ENCODE measurements at regions not wholly inside any gene's neighbourhood (a gene's known extent, or its start where the extent isn't known, plus 50 kb on each side); places are given as distances from the start of the nearest gene placed in this dataset.

DNA sequence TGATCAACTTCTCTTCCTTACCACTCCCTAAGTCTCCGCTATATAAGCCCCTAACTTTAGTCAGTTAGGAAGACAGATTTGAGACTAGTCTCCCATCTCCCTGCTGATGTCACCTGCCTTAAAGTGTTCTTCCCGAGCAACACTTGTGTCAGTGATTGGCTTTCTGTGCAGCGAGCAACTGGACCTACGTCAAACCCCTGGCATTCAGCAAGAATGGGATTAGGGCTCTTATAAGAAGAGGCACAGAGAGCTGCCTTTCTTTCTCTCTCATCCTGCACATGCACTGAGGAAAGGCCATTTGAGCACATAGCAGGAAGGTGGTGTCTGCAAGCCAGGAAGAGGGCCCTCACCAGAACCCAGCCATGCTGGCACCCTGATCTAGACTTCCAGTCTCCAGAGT, 116.6 kb upstream of the THY1 start:
- DNase-seq = no peak
- Mint-ChIP-seq H3K36me3 (ENCODE audit: low read depth) (no peaks in the 10 kb centered on the region), H3K4me1 (ENCODE audit: low read depth) (no peaks in the 10 kb centered on the region), H3K4me3 (no peak overlapping the region), H3K9me3 (no peaks in the 10 kb centered on the region), H3K27me3 (ENCODE audit: low read depth) (peaks cover 4% of the 10 kb centered on the region), H3K27ac (no peak overlapping the region)
- intact Hi-C loops (cut with micrococcal nuclease) = no loop called here
- CTCF ChIA-PET = no interaction called here

DNA sequence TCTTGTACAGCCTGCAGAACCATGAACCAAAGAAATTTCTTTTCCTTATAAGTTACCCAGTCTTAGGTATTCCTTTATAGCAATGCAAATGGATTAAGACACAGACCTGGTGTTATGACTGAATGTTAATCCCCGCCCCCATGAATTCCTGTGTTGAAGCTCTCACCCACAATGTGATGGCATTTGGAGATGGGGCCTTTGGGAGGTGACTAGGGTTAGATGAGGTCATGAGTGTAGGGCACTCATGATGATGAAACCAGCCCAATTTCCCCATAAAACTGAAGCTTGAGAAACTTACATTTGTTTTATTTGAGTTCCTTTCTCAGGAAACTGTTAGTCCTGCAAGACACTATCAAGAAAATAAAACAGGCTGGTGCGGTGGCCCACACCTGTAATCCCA, 115.8 kb upstream of the THY1 start:
- CTCF ChIA-PET = interaction anchor here (1.7 kb wide), 1 partner anchor 58 kb away, joined by 4 read pairs; no protein-coding TSS in a partner anchor
- H3K27ac Mint-ChIP-seq = no peak overlapping the region
- no peaks in the 10 kb centered on the region for H3K36me3 Mint-ChIP-seq (ENCODE audit: low read depth)
- no peak overlapping the region for H3K4me3 Mint-ChIP-seq
- intact Hi-C loops (cut with micrococcal nuclease) = no loop called here
- DNase-seq = no peak
- H3K4me1 Mint-ChIP-seq (ENCODE audit: low read depth) = no peaks in the 10 kb centered on the region
- no peaks in the 10 kb centered on the region for H3K9me3 Mint-ChIP-seq
- H3K27me3 Mint-ChIP-seq (ENCODE audit: low read depth) = peaks cover 4% of the 10 kb centered on the region

DNA sequence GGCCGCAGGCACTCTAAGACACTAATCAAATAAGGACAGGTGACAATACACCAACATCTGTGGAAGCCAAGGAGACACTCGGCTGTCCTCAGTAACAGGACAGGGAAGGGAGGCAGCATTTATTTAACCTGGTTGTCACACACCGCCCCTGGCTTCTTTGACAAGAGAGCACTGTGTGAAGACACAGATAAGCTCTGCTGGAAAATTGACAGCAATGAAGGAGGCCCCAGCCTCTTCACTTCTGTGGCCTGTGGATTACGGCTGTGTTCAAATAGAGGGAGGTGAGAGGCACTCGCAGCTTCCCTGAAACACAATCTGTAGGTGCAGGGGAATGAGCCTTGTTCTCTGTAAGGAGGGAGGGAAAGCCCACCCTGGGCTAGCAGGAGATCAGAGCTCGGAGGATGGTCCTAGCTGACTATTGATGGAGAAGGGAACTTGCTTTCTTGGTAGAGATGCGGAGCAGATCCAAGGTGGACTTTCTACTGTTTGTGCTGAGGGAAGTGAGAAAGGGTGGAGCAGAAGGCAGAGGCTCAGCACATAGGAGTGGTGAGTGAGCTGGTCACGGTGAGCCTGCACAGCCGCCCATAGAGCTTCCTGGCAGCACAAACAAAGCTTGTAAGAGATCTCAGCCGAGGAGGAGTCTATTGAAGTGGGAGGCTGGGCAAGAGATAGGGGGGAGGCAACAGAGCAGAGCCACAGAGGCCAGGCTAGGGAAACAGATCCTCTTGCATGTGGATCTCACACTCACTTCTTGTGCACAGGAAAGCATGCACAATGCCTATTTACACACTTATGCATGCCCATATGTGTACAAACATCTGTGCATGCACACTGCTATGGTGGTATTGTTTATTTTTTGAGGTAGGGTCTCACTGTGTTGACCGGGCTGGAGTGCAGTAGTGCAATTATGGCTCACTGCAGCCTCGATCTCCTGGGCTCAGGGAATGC, 114.6 kb upstream of the THY1 start:
- CTCF ChIA-PET = interaction anchor here (0.9 to 1.7 kb wide), 4 partner anchors 28 to 80 kb away, joined by 3 to 4 read pairs (median 3); no protein-coding TSS in a partner anchor
- H3K36me3 Mint-ChIP-seq (ENCODE audit: low read depth) = no peaks in the 10 kb centered on the region
- peaks cover 6% of the 10 kb centered on the region for H3K27me3 Mint-ChIP-seq (ENCODE audit: low read depth)
- no peaks in the 10 kb centered on the region for H3K9me3 Mint-ChIP-seq
- H3K4me1 Mint-ChIP-seq (ENCODE audit: low read depth) = no peaks in the 10 kb centered on the region
- no peak overlapping the region for H3K27ac Mint-ChIP-seq
- intact Hi-C loops (cut with micrococcal nuclease) = no loop called here
- H3K4me3 Mint-ChIP-seq = no peak overlapping the region
- DNase-seq = no peak

DNA sequence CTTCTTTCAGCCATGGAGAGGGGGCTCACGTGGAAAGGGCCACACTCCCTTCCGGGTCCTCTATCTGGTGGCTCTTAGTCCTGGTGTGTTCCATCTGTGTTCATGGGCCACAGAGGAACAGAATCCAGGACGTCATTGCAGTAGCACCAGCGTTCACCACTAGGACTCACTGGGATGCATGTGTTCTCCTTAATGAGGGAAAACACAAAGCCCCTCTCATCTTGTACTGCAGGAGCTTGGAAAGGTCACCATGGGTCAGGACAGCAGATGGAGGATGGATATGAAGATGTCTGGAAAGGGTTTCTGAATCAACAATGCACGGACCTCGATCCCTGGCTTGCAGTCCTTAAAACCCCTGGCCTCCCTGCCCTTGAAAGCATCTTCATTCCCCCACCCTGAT, 113.8 kb upstream of the THY1 start:
- Mint-ChIP-seq H3K27me3 (ENCODE audit: low read depth) (peaks cover 6% of the 10 kb centered on the region), H3K4me1 (ENCODE audit: low read depth) (no peaks in the 10 kb centered on the region), H3K36me3 (ENCODE audit: low read depth) (no peaks in the 10 kb centered on the region), H3K9me3 (no peaks in the 10 kb centered on the region), H3K4me3 (no peak overlapping the region), H3K27ac (no peak overlapping the region)
- no peak for DNase-seq
- CTCF ChIA-PET = interaction anchor here (0.8 to 1.3 kb wide), 4 partner anchors 27 to 81 kb away, joined by 3 read pairs; no protein-coding TSS in a partner anchor
- intact Hi-C loops (cut with micrococcal nuclease) = no loop called here

DNA sequence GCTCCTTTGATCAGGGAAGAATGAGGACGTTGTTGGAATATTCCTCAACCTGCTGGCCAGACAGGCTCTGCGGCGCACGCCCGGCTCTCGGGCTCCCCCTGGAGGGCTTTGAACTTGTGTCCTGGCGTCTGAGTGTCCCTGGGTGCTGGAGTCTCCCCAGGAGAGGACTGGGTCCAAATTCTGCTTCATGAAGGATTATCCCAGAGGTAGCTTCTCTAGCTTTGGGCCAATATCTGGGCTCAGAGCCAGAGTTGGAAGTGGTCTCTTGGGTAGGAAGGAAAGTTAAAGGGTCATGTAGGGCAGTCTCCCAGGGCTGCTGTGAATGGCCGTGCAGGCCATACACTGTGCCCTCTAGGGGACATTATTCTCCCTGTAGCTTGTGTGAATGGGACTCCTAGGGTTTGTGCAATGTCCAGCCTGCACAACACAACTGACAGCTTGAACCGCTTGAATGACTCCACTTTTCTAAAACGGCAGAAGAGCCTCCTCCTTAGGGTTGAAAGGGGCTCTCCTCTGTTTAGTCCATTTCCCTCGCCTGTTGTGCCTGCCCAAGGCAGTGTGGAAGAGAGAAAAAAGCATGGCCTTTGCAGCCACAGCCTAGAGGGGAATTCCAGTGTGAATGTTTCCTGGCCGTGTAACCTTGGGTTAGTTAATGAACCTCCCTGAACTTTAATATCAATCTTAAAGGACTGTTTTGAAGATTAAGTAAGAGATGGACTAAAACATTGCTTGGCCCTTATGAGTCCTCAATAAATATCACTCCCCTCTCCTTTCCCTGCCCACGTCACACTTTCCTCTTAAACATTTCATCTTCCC, 111.2 kb upstream of the THY1 start:
- H3K27me3 Mint-ChIP-seq (ENCODE audit: low read depth) = peaks cover 4% of the 10 kb centered on the region
- no peak overlapping the region for H3K27ac Mint-ChIP-seq
- no peak overlapping the region for H3K4me3 Mint-ChIP-seq
- intact Hi-C loops (cut with micrococcal nuclease) = loop anchor here (1.0 kb wide), 2 partner anchors 53 to 178 kb away; no protein-coding TSS in a partner anchor
- no peaks in the 10 kb centered on the region for H3K36me3 Mint-ChIP-seq (ENCODE audit: low read depth)
- CTCF ChIA-PET = interaction anchor here (0.6 to 2.5 kb wide), 12 partner anchors 9 to 178 kb away, joined by 3 to 9 read pairs (median 4); no protein-coding TSS in a partner anchor
- no peaks in the 10 kb centered on the region for H3K9me3 Mint-ChIP-seq
- no peaks in the 10 kb centered on the region for H3K4me1 Mint-ChIP-seq (ENCODE audit: low read depth)
- DNase-seq = peak; percentile 76

DNA sequence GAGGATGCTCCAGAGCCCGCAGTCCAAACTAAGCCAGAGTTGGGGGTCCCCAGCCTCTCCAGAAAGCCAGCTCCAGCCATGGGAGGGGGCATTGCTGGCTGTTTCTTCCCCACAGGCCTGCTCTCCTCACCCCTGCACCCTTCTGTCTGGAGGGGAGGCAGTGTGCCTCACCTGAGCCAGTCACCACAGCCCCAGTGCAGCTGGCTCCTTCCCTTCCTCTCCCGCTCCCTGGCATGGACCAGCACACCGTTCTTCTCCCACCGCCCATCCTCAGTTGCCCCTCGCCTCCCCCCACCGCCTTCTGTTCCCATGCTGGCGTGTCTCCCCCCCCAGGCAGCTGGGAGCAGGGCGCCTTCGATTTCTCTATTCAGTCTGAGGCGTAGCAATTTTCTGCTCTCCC, 110.5 kb upstream of the THY1 start:
- H3K27ac Mint-ChIP-seq = no peak overlapping the region

DNA sequence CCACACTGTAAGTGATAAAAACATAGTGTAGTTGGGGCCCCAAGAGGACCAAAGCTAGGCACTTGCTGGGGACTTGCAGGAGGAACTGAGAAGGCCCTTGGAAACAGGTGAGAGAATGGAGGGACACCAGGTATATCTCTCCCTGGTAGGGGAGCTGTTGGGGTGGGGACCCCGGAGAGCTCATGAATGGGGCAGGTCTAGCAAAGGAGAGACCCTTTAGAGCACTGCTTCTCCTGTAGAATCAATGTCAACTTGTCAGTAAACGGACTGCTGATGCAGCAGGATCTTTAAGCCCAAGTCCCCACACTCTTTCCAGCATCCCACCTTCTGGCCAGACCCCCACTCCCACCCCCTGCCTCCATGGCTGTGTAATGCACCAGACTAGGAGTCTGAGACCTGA, 109.6 kb upstream of the THY1 start:
- Mint-ChIP-seq H3K4me1 (ENCODE audit: low read depth) (no peaks in the 10 kb centered on the region), H3K4me3 (no peak overlapping the region), H3K27ac (no peak overlapping the region), H3K27me3 (ENCODE audit: low read depth) (peaks cover 2% of the 10 kb centered on the region), H3K9me3 (no peaks in the 10 kb centered on the region), H3K36me3 (ENCODE audit: low read depth) (no peaks in the 10 kb centered on the region)
- intact Hi-C loops (cut with micrococcal nuclease) = no loop called here
- CTCF ChIA-PET = interaction anchor here (0.7 to 2.5 kb wide), 5 partner anchors 10 to 176 kb away, joined by 3 to 9 read pairs (median 4); no protein-coding TSS in a partner anchor
- no peak for DNase-seq

More for the DNA sequence above, 110.5 kb upstream of the THY1 start:
- intact Hi-C loops (cut with micrococcal nuclease) = loop anchor here (1.0 kb wide), 1 partner anchor 177 kb away; no protein-coding TSS in a partner anchor
- no peaks in the 10 kb centered on the region for H3K4me1 Mint-ChIP-seq (ENCODE audit: low read depth)
- H3K36me3 Mint-ChIP-seq (ENCODE audit: low read depth) = no peaks in the 10 kb centered on the region
- peaks cover 4% of the 10 kb centered on the region for H3K27me3 Mint-ChIP-seq (ENCODE audit: low read depth)
- no peaks in the 10 kb centered on the region for H3K9me3 Mint-ChIP-seq
- CTCF ChIA-PET = interaction anchor here (0.7 to 2.5 kb wide), 10 partner anchors 10 to 177 kb away, joined by 3 to 9 read pairs (median 4); no protein-coding TSS in a partner anchor
- H3K4me3 Mint-ChIP-seq = no peak overlapping the region
- no peak for DNase-seq

DNA sequence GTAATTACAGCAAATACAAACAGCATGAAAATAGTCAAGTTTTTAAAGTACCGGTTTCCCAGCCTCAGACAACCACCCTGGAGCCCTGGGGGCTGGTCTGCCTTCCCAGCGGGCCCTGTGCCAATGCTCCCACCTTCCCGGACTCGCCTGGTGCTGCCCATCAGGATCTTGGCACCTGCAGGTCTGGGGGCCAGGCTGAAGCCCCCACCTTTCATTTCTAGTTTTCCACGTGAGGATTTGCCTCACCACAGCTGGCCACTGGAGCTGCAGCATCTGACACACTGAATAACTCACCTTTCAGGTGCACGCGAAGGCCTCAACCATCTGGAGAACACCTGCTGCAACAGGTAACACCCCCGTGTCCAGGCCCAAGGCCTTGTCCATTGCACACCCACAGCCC, 108.7 kb upstream of the THY1 start:
- Mint-ChIP-seq H3K27ac (no peak overlapping the region), H3K4me3 (no peak overlapping the region), H3K36me3 (ENCODE audit: low read depth) (no peaks in the 10 kb centered on the region), H3K27me3 (ENCODE audit: low read depth) (peaks cover 2% of the 10 kb centered on the region), H3K9me3 (no peaks in the 10 kb centered on the region), H3K4me1 (ENCODE audit: low read depth) (no peaks in the 10 kb centered on the region)
- no peak for DNase-seq
- intact Hi-C loops (cut with micrococcal nuclease) = no loop called here
- CTCF ChIA-PET = interaction anchor here (0.6 to 1.2 kb wide), 2 partner anchors 51 to 145 kb away, joined by 3 to 5 read pairs; no protein-coding TSS in a partner anchor

DNA sequence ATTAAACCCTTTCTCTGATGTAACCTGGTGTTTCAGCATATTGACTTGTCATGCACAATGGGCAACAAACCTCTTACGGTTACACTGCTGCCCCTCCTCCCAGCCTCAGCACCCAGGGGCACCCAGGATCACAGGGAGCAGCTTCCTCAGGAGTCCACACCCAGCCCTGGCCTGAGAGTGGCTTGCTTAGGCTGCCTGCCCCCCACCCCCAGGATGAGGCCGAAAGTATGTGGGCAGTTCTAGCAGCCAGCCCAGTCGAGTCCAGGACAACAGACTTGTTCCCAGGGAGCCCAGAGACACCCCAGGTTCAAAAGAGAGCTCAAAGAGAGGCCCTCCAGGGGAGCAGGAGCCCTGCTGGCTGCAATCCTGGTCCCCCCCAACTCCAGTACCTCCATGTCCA, 108.1 kb upstream of the THY1 start:
- no peak overlapping the region for H3K27ac Mint-ChIP-seq
- no peak for DNase-seq
- H3K9me3 Mint-ChIP-seq = no peaks in the 10 kb centered on the region
- CTCF ChIA-PET = no interaction called here
- peaks cover 2% of the 10 kb centered on the region for H3K27me3 Mint-ChIP-seq (ENCODE audit: low read depth)
- H3K36me3 Mint-ChIP-seq (ENCODE audit: low read depth) = no peaks in the 10 kb centered on the region
- no peaks in the 10 kb centered on the region for H3K4me1 Mint-ChIP-seq (ENCODE audit: low read depth)
- intact Hi-C loops (cut with micrococcal nuclease) = no loop called here
- no peak overlapping the region for H3K4me3 Mint-ChIP-seq

DNA sequence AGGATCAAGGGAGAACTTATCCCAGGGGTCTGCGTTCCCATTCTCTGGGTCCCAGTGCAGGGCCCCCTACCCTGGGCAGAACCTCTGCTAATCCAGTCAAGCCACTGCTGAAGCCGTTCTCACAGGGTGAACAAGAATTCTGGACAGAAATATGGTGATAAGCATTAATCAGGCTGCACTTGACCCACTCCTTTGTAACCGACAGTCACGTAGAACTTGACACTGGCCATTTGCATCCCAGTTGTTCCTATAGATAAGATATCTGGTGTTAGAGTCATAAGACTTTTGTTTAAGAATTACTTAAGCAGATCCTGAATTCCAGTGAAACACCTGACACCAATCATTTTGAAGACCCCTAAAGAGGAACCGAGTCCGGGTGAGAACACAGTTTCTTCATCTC, 107.5 kb upstream of the THY1 start:
- Mint-ChIP-seq H3K36me3 (ENCODE audit: low read depth) (no peaks in the 10 kb centered on the region), H3K9me3 (no peaks in the 10 kb centered on the region), H3K27me3 (ENCODE audit: low read depth) (peaks cover 2% of the 10 kb centered on the region), H3K4me3 (no peak overlapping the region), H3K4me1 (ENCODE audit: low read depth) (no peaks in the 10 kb centered on the region), H3K27ac (no peak overlapping the region)
- intact Hi-C loops (cut with micrococcal nuclease) = no loop called here
- no peak for DNase-seq
- CTCF ChIA-PET = no interaction called here

DNA sequence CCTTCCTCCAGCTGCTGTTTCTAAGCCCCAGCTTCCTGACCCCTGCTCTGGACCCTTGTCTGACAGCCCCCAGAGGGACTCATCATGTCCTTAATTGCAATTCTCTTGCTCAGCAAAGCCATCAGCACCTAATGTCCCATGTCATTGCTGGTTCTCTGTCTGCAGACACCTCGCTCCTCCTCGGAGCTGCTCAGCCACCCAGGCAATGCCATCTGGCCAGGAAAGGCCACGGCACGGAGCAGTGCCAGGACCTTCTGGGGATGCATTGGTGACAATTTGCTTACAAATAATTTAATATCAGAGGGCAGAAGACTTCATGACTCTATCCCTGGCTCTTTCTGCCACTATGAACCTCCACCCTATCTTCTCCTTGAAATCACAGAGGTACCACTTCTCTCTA, 107.0 kb upstream of the THY1 start:
- CTCF ChIA-PET = no interaction called here
- Mint-ChIP-seq H3K9me3 (no peaks in the 10 kb centered on the region), H3K4me3 (no peak overlapping the region), H3K27ac (no peak overlapping the region), H3K27me3 (ENCODE audit: low read depth) (peaks cover 2% of the 10 kb centered on the region), H3K4me1 (ENCODE audit: low read depth) (no peaks in the 10 kb centered on the region), H3K36me3 (ENCODE audit: low read depth) (no peaks in the 10 kb centered on the region)
- no peak for DNase-seq
- intact Hi-C loops (cut with micrococcal nuclease) = no loop called here

DNA sequence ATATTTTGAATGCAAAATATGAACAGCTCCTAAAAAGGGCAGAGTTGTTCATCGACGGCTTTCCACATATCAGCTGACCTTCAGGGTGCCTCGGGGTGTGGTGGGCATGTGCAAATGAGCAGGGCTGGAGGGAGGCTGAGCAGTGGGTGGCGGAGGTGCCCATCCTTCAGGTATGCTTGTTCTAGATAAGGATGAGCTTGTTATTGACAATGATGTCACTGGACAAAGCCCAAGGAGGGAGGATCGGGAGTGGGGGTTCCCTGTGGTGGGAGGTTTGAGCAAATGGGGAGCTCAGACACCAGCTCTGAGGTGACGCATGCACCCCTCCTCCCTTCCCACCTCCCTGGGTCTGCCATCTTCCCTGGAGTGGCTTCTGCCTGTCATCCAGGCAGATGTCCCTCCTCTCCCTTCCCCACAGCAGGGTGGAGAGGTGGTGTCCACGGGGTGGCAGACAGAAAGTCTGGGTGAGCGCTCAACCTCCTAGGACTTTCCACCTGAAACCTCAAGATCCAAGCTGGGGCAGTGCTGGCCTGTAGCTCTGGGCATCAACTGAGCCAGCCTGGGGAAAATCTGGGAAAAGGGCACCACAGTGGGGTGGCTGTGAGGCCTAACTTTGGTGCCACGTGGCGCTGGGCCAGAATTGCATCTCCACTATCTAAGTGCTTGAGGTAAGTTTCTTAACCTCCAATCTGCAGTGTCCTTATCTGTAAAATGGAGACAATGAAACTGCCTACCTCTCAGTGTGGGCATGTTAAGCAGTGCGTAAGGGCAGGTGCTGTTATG, 106.3 kb upstream of the THY1 start:
- CTCF ChIA-PET = no interaction called here
- no peak for DNase-seq
- Mint-ChIP-seq H3K27me3 (ENCODE audit: low read depth) (peaks cover 2% of the 10 kb centered on the region), H3K36me3 (ENCODE audit: low read depth) (no peaks in the 10 kb centered on the region), H3K27ac (no peak overlapping the region), H3K9me3 (no peaks in the 10 kb centered on the region), H3K4me1 (ENCODE audit: low read depth) (no peaks in the 10 kb centered on the region), H3K4me3 (no peak overlapping the region)
- intact Hi-C loops (cut with micrococcal nuclease) = no loop called here
